IPS DF 6.9 (cell line): ENCODE measurements at regions not wholly inside any gene's neighbourhood (a gene's known extent, or its start where the extent isn't known, plus 50 kb on each side); places are given as distances from the start of the nearest gene placed in this dataset.
"Not testable (repeated sequence)": the region's sequence is repeated elsewhere in the genome, so short reads cannot be mapped to it uniquely, and the experiment has no call there.

ENCODE experiments used
- DNase-seq: peaks from one replicate; pipeline ENCODE4 v3.0.0-alpha.2; 2013; ENCODE audit warnings: low read depth, low spot score
- H3K27ac ChIP-seq: one replicate; pipeline ENCODE4 v1.5.1; 2013; ENCODE audit warnings: low read length, control low read depth
- H3K27me3 ChIP-seq: 2 replicates; pipeline ENCODE4 v1.6.1; 2013; ENCODE audit warnings: mild to moderate bottlenecking, low read length; ENCODE audit not compliant: control insufficient read depth, insufficient read depth
- H3K36me3 ChIP-seq: 2 replicates; pipeline ENCODE4 v1.6.1; 2013; ENCODE audit warnings: low read length; ENCODE audit not compliant: control insufficient read depth, insufficient read depth
- H3K4me1 ChIP-seq: 2 replicates; pipeline ENCODE4 v1.6.1; 2013; ENCODE audit warnings: low read length; ENCODE audit not compliant: control insufficient read depth, insufficient read depth
- H3K4me3 ChIP-seq: 2 replicates; pipeline ENCODE4 v1.5.1; 2013; ENCODE audit warnings: mild to moderate bottlenecking, low read length
- H3K9me3 ChIP-seq: 2 replicates; pipeline ENCODE4 v1.6.1; 2013; ENCODE audit warnings: low read length, inconsistent platforms; ENCODE audit not compliant: control insufficient read depth, insufficient read depth
- WGBS: extraction: QIAGEN DNeasy Blood & Tissue Kit; methylation state at CpG from one replicate; pipeline ENCODE4 v1.1.7; 2013; ENCODE audit warnings: mixed read lengths, missing lambda C conversion rate; ENCODE audit not compliant: insufficient read length, insufficient coverage; 5-methylcytosine and 5-hydroxymethylcytosine counted together

GRCh38 chr11:92083123-92083522 is 141.5 kb upstream of the FAT3 start:
- Histone ChIP-seq H3K9me3 (no peaks in the 10 kb centered on the region), H3K4me3 (no peak overlapping the region), H3K4me1 (no peaks in the 10 kb centered on the region), H3K36me3 (no peaks in the 10 kb centered on the region), H3K27ac (no peak overlapping the region), H3K27me3 (no peaks in the 10 kb centered on the region)
- no CpG with 5 or more reads among the region's 3 CpGs for WGBS
- DNase-seq = no peak

- no peaks in the 10 kb centered on the region for H3K4me1 ChIP-seq
- no peak overlapping the region for H3K4me3 ChIP-seq
- no peaks in the 10 kb centered on the region for H3K36me3 ChIP-seq
- H3K27ac ChIP-seq = no peak overlapping the region
- no peaks in the 10 kb centered on the region for H3K9me3 ChIP-seq
- no peaks in the 10 kb centered on the region for H3K27me3 ChIP-seq
- no peak for DNase-seq
These were observed 142.0 kb upstream of the FAT3 start for GRCh38 chr11:92082652-92083051.

GRCh38 chr11:92074498-92074897 is 150.1 kb upstream of the FAT3 start:
- H3K9me3 ChIP-seq, H3K27ac ChIP-seq, DNase-seq, H3K4me1 ChIP-seq, H3K27me3 ChIP-seq, H3K4me3 ChIP-seq, H3K36me3 ChIP-seq: not testable (repeated sequence)
- no CpG with 5 or more reads among the region's 1 CpG for WGBS

GRCh38 chr11:92071660-92072059 is 153.0 kb upstream of the FAT3 start:
- Histone ChIP-seq H3K4me1 (no peaks in the 10 kb centered on the region), H3K36me3 (no peaks in the 10 kb centered on the region), H3K27ac (no peak overlapping the region), H3K9me3 (no peaks in the 10 kb centered on the region), H3K27me3 (no peaks in the 10 kb centered on the region), H3K4me3 (no peak overlapping the region)
- DNase-seq = no peak

- Histone ChIP-seq H3K4me1 (no peaks in the 10 kb centered on the region), H3K36me3 (no peaks in the 10 kb centered on the region), H3K9me3 (no peaks in the 10 kb centered on the region), H3K27me3 (no peaks in the 10 kb centered on the region), H3K27ac (no peak overlapping the region), H3K4me3 (no peak overlapping the region)
- DNase-seq = no peak
- no CpG with 5 or more reads among the region's 1 CpG for WGBS
These were observed 154.4 kb upstream of the FAT3 start for GRCh38 chr11:92070026-92070889.

- no peaks in the 10 kb centered on the region for H3K36me3 ChIP-seq
- H3K27me3 ChIP-seq = no peaks in the 10 kb centered on the region
- H3K4me1 ChIP-seq = no peaks in the 10 kb centered on the region
- H3K4me3 ChIP-seq = no peak overlapping the region
- no peak for DNase-seq
- no peak overlapping the region for H3K27ac ChIP-seq
- H3K9me3 ChIP-seq = no peaks in the 10 kb centered on the region
These were observed 157.6 kb upstream of the FAT3 start for GRCh38 chr11:92067016-92067415.

- H3K27me3 ChIP-seq = no peaks in the 10 kb centered on the region
- WGBS = no CpG with 5 or more reads among the region's 3 CpGs
- H3K4me1 ChIP-seq = no peaks in the 10 kb centered on the region
- no peak overlapping the region for H3K4me3 ChIP-seq
- H3K9me3 ChIP-seq = no peaks in the 10 kb centered on the region
- no peak overlapping the region for H3K27ac ChIP-seq
- no peaks in the 10 kb centered on the region for H3K36me3 ChIP-seq
- no peak for DNase-seq
These were observed 163.1 kb upstream of the FAT3 start for GRCh38 chr11:92061456-92062062.

GRCh38 chr11:92057849-92058442 is 166.7 kb upstream of the FAT3 start:
- H3K9me3 ChIP-seq = no peaks in the 10 kb centered on the region
- WGBS = no CpG with 5 or more reads among the region's 2 CpGs
- DNase-seq = no peak
- no peak overlapping the region for H3K27ac ChIP-seq
- H3K4me1 ChIP-seq = no peaks in the 10 kb centered on the region
- no peak overlapping the region for H3K4me3 ChIP-seq
- H3K27me3 ChIP-seq = no peaks in the 10 kb centered on the region
- H3K36me3 ChIP-seq = no peaks in the 10 kb centered on the region

GRCh38 chr11:92053216-92053615 is 171.4 kb upstream of the FAT3 start:
- no peaks in the 10 kb centered on the region for H3K27me3 ChIP-seq
- no peaks in the 10 kb centered on the region for H3K36me3 ChIP-seq
- H3K4me1 ChIP-seq = no peaks in the 10 kb centered on the region
- H3K4me3 ChIP-seq = no peak overlapping the region
- H3K9me3 ChIP-seq = no peaks in the 10 kb centered on the region
- no peak for DNase-seq
- no peak overlapping the region for H3K27ac ChIP-seq

- no CpG with 5 or more reads among the region's 2 CpGs for WGBS
- Histone ChIP-seq H3K9me3 (no peaks in the 10 kb centered on the region), H3K36me3 (no peaks in the 10 kb centered on the region), H3K4me1 (no peaks in the 10 kb centered on the region), H3K27me3 (no peaks in the 10 kb centered on the region), H3K27ac (no peak overlapping the region), H3K4me3 (no peak overlapping the region)
- no peak for DNase-seq
These were observed 174.3 kb upstream of the FAT3 start for GRCh38 chr11:92050305-92050704.

- Histone ChIP-seq H3K36me3 (no peaks in the 10 kb centered on the region), H3K27me3 (no peaks in the 10 kb centered on the region), H3K9me3 (no peaks in the 10 kb centered on the region), H3K27ac (no peak overlapping the region), H3K4me1 (no peaks in the 10 kb centered on the region), H3K4me3 (no peak overlapping the region)
- DNase-seq = no peak
- no CpG with 5 or more reads among the region's 1 CpG for WGBS
These were observed 176.2 kb upstream of the FAT3 start for GRCh38 chr11:92048415-92048814.
